ENCODE measurements at regions not wholly inside any gene's neighbourhood (a gene's known extent, or its start where the extent isn't known, plus 50 kb on each side); places are given as distances from the start of the nearest gene placed in this dataset.
"Not testable (repeated sequence)": the region's sequence is repeated elsewhere in the genome, so short reads cannot be mapped to it uniquely, and the experiment has no call there.

DNA sequence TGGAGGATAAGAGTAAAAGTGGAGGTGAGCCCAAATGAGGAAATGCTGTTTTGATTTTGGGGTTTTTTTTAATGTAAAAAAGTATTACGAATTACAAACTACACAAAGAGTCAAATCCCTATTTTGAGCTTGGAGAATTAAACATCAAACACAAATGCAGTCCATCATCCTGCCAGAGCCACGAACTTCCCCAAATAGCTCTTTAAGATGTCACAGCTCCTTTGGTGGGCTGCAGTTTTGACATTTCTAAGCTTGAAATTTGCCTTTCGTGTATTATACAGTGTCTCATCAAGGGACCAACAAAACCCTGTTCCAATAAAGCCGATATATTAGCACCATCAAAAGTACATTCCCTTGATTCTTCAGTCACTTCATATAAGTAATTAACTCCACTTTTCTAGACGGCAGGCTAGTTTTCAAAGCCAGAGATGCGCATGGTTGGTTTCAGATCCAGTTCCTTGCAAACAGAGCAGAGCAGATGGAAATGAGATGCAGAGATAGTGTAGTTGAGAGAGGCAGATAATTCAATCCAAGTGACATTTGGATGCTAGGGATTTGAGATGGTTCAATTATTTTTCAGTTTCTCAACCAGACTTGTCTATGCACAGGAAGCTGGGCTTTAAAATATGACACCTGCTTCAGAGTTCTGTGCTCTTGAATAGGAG is 580.9 kb downstream of the EDEM1 start:
- no peak for DNase-seq

DNA sequence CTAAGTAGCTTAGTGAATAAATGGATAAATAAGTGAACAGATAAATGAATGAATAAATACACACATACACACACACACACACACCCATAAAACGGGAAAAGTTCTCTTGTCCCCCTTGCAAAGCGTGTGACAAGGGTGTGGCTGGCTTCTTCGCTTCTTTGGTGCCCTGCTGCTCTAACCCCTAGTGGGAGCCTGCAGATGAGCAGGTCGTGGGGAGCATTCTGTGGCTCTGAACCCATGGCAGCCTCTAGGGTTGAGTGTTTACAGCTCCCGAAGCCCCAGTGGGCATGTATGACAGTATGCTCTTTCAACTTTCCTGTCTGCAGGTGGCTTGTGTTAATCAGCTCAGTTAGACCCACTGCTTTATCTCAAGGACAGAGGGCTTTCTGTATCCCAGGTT is 582.3 kb downstream of the EDEM1 start:
- no peak for DNase-seq

DNA sequence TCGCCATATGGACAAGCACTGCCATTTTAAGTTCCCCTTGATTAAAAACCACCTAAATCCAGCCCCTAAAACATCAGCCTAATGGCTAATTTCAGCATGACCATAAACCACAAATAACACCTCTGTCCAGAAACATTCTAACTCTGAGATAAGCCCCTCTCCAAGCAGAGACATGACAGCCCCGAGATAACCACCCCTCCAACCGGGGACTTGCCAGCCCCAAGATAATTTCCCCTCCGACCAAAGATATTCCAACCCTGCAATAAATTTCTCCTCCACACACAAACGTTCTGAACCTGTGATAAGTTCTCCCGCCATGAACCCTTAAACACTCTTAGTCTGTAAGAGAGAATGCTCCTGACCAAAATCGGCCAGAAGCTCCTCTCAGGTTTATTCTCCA is 586.8 kb downstream of the EDEM1 start:
- DNase-seq: no peak

DNA sequence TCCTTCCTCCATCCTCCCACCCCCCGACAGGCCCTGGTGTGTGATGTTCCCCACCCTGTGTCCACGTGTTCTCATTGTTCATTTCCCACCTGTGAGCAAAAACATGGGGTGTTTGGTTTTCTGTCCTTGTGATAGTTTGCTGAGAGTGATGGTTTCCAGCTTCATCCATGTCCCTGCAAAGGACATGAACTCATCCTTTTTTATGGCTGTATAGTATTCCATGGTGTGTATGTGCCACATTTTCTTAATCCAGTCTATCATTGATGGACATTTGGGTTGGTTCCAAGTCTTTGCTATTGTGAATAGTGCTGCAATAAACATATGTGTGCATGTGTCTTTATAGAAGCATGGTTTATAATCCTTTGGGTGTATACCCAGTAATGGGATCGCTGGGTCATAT is 587.6 kb downstream of the EDEM1 start:
- DNase-seq: not testable (repeated sequence)

DNA sequence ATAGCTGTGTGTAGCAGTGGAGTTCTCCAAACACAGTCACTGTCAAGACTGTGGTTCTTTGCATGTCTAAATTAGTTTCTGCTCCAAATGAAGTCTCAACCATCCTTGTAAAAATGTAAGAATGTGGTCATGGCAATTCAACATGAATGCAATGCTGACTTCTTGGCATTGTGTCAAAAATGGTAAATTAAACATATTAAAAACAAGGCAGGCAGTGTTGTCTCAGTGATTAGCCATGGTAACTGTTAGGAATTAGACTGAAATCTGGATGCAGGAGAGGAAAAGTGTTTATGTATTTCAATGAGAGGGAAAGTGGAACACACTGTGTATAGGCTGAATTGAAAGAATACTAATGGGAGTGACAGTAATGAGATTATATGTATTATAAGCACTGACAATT is 597.2 kb downstream of the EDEM1 start:
- no peak for DNase-seq

DNA sequence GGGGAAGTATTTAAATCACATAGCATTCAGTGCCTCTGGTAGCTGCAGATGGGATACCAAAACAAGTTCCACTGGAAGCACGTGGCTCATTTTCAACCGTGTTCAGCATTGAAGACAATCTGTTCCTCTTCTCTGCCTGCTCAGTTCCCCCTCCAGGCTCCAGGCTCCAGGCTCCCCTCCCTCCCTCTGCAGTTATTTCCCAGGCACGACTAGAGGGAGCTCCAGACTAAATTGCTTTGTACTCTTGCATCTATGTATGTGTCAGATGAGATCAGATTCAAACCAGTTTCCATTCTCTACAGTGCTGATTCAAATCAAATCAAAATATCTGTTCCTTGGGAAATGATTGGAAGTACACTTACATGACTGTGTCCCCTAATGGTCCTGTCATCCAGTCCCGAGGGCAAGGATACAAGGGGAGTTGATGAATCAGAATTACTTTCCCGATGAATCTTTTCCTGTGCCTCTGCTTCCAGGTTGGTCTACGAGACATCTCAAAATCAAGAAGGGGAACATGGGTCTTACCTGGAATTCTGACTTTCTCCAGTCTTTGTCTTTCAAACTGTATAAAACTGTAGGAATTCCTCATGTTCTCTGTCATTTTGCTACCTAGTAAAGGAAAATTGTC is 600.5 kb downstream of the EDEM1 start:
- peak; percentile 40 for DNase-seq

DNA sequence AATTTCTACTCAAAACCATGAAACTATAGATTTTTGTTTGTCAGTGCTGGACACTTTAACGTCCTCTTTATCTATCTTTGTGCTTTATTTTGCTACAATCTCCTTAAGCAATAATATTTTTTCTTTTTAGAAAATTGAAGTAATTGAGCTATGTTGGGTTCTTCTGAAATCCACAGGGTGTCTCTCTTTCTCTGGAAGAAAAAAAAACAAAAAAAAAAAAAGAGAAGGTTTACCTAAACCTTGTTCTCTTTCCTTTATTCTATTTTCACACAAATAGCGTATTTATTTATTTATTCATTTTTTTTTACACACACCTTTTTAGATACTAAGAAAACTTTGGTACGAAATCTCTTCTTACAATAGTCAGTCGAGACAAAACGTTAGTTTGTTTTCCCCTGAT is 601.0 kb downstream of the EDEM1 start:
- no peak for DNase-seq

DNA sequence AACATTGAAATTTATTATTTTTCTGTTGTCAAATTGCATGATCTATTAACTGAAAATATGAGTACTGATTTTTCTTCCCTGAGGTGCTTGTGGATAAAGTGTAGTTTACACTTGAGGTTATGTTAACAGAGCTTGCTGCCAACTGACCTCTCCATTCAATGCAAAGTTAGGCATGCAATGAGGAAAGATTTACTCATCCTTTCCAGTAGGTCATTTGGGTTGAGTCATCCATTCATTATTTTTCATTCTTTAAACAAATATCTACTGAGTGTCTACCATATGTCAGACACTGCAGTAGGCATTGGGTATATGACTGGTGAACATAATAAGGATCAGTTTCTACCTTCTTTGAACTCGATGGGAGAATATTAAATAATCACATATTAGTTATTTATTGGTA is 604.1 kb downstream of the EDEM1 start:
- DNase-seq: no peak

DNA sequence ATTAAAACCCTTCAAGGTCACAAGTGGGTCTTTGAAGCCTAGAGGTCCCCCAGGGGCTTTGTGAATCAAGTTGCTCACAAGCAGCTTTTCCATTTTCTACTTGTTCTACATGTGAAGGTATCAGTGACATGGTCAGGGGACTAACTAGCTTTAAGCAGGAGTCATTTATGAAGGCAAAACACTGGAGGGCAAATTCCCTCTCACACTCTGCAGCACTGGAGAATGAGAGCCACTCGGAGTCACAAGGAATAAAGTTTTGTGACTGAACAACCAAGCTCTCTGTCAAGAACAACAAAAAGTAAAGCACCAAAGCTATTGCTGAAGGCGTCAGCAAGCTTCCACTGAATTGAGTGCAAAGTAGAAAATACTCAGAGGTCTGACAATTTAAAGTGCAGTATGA is 609.0 kb downstream of the EDEM1 start:
- DNase-seq: no peak

DNA sequence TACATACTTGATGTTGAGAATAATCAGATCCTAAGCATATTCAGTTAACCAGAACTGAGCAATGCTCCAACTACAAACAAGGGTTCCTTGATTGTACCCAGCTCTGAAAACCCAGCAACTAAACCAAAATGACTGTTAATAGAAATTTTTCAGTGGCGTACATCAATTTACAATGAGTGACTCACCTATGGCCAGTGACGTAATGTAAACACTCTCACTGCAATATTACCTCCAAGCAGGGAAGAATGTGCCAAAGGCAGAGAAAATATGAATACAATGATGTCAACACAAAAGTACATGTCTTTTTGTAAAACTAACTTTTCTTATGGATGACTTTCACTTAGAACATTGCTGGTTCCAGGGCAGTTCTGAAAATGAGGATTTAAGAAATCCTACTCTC is 611.3 kb downstream of the EDEM1 start:
- DNase-seq: no peak

DNA sequence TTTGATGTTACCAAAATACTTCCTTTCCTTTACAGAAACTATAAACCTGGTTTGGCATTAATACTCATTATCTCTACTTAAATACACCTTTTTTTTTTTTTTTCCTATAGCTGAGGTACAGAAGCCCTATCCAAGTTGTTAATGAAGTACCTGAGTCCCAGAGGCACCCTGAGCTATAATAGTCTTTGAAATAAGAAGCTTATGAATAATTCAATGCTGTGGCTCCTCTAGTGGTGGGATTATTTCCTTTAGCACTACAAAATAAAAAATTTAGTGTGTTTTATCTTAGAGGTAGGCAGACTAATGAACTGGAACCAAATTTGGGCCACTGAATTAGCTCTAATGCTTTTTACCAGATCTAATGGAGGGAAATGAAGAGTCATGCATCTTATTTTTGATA is 611.9 kb downstream of the EDEM1 start:
- no peak for DNase-seq

DNA sequence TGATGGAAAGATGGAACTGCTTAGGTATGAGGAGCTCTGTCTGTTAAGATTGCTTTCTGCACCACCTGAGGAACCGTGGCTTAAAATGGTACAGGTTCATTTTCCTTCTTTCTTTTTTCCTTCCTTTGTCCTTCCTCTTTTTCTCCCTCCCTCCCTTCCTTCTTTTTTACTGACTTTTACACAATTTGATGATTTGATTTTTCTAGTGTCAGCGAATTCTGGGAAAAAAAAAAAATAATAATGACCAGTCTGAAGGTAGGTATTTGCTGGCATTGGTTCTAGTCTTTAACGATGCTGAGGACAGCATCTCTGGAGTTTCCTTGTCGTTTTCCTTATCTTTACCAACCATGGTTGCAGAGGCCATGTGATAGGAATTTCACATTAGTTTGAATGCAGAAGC is 613.5 kb downstream of the EDEM1 start:
- no peak for DNase-seq

DNA sequence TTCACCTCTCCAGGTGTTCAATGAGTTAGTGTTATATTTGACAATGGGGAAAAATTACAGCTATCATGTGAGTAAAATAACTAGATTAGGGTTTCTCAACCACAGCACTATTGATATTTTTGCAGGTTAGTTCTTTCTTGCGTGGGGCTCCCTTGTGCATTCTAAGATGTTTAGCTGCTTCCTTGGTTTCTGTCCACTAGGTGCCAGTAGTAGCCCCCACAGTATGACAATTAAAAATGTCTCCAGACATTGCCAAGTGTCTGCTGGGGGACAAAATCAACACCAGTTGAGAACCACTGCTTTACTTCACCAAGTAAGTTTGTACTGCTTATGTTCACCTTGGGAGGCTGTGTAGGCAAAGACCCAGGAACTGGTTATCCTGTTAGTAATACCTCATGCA is 618.7 kb downstream of the EDEM1 start:
- no peak for DNase-seq

DNA sequence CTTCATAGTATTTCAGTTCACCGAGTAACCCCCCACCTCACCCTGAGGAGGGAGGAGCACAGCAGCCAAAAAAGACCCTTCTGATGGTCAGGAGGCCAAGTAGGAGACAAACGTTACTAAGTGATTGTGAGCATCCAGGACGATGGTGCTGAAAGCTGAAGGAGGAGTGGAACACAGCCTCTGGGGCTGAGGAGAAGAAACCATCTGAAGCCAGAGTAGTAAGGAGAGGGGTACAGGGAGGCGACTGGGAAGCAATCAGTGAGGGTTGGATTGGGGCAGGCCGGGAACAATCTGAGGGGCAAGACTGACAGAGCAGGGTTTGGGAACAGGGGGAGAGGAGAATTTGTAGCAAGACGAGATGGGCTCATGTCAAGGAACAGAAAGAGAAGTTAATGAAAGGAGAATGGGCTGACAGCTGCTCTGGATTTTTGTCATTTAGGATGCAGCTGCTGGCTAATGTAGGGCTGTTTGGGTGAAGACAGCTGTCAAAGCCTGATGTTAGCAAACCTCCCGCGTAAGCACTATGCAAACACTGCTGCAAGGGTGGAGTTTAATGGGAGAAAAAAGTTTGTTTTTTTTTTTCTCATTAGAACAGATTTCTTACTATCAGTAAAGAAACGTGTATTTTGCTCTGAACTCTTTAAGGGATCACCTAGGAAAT is 622.2 kb downstream of the EDEM1 start:
- no peak for DNase-seq

DNA sequence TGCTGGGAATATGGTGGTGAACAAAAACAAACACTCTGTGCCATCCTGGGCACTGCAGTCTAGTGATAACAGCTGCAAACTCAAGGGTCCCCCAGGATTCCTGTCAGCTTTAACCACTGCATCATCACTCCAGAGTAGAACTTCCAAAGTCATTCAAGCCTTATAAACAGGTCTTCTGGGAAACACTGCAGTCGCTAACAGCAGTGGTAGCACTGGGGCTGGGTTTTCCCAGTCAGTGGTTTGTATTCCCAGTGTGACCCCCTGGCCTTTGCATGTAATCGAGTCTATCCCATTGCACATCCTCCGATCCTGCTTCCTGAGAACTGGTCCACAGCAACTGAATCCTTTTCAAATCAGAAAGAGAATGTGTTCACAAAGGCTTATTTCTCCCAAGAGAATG is 623.5 kb downstream of the EDEM1 start:
- no peak for DNase-seq

DNA sequence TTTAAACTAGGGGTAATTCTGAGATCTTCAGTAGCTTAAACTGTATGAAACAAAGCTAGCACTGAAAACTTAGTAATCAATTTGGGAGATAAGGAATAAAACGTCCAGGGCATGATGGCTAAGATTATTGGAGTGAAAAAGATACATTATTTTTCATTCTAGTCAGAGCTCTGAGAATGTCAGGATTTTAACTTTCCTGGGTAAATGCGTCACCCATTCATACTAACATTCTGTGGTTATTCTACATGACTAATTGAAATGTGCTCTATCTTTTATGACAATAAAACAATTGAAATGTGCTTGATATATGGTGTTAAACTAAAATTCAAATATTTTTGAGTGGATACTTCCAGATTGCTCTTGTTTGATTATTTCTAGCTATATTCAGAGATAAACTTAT is 626.0 kb downstream of the EDEM1 start:
- no peak for DNase-seq

DNA sequence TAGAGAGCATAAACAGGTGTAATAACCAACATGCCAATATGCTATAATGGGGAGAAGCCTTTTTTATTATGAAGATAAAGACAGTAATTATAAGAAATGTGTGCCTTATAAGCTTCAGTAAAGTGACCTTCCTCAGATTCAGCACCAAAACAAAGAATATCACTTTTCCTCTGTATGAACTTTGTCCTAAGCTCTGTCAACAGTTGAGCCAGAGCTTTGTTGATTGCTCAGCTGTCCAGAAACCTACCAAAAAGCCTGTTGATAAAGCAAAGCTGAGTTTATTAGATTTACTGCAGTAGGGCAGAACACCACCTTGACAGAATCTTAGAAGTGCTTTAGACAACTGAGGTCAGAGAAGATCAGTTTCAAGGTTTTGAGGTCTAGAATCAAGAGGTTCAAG is 635.3 kb downstream of the EDEM1 start:
- DNase-seq: no peak

DNA sequence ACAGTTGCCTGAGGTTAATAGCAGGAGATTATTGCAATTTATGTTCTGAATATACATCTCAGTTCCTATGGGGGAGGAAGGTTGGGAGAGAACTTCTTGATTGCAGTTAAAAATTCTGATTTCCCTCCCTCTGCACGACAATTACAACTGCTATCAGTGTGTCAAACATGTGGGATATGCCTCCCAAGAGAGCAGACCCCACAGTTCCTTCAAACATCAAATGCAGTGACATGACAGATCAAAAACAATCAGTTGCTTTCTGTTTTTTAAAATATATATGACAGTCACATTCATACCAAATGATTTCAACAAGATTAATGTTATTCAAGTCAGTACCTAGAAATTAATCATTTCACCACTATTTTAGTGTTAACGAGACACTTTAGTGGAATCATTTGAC is 639.0 kb downstream of the EDEM1 start:
- no peak for DNase-seq

DNA sequence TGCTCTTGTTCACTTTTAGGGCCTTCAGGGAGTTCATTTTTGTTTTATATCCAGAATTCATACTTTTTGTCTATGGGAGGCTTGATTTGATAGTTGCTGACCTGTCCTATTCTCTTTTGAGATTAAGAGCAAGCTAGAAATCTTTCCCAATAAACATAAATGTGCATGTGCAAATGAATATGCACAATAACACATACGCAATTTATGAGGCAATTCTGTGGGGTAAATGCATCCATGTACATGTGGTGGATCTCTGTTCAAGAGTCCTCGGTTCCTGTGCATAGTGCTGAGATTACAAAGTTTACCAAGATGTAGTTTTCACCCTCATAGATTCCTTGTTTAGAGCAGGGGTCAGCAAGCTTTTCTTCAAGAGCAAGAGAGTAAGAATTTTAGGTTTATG is 640.7 kb downstream of the EDEM1 start:
- DNase-seq: no peak

DNA sequence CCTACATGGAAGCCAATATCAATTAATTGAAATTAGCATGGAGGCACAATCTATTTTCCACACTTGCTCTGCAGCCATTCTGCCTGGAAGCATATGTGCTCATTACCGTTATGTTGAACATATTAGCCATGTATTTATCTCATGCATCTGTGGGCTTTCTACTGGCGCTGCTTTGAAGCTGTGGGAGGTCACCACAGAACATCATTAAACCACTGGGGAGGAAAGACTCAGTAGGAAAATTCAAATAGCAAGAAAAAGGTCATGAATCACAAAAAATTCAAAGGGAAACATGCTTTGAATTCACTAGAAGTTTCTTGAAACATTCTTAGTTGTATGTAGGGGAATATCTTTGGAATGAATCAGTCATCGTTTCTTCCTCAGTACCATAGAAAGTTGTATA is 652.5 kb downstream of the EDEM1 start:
- no peak for DNase-seq

DNA sequence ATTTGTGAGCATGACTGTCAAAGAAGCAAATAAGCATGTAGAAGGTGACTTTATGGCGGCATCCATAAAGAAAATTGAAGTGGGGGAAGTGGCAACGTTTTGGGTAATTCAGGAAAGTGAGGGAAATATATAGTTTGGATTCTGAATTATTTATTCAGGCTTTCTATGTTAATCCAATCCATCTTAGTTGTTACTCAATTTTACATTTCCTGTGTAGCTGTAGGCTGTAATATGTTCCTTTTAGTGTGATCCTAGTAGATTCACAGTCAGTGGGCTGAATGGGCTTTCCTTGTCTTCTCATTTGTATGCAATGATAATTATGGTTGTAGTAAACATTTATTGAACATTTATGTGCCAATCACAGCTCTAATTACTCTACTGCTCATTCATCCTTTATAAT is 654.1 kb downstream of the EDEM1 start:
- DNase-seq: no peak

DNA sequence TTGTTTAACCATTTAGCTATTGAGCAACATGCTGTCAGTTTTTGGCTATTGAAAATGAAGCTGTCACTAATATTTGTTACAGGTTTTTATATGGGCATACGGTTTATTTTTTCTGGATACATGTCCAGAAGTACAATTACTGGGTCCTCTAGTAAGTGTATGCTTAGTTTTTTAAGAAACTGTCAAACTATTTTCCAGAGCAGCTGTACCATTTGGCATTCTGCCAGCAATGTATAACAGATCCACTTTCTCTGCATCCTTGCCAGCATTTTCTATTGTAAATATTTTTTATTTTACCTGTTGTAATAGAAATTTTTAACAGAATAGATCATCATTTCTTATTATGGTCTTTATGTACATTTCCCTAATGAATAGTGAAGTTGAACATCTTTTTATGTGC is 658.8 kb downstream of the EDEM1 start:
- no peak for DNase-seq

DNA sequence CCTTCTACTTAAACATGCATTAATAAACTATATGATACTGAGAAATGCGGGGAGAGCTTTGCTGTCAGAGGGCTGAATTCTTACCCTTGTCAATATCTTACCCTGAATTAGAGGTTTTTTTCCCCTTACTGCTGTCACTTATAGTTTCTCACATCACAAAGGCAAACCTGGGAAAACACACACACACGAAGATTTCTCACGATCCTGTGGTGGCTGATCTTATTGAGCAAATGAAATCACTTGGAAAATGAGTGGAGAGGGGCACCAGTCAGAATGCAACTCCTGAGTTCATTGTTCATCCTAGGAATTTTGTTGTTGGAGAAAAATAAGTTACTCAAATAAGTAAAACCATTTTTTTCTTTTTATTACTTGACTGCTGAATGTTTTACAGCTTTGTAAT is 673.6 kb downstream of the EDEM1 start:
- no peak for DNase-seq

DNA sequence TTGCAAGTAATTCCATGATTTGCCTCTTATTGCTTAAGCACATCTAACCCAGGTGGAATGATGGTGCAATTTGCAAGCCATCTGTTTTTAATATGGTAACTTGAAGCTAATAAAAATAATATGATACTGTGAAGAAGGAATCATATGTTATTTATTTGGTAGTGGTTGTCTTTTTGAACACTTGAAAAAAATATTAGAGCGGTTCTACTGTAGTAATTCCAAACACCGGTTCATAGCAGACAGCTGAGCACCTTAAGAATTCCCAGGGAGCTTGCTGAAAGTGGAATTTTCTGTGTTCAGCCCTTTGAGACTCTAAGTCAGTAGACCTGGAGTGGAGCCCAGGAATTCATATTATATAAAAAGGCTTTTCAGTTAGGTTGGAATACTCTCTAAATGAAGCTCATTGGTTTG is 687.4 kb downstream of the EDEM1 start:
- DNase-seq: no peak

DNA sequence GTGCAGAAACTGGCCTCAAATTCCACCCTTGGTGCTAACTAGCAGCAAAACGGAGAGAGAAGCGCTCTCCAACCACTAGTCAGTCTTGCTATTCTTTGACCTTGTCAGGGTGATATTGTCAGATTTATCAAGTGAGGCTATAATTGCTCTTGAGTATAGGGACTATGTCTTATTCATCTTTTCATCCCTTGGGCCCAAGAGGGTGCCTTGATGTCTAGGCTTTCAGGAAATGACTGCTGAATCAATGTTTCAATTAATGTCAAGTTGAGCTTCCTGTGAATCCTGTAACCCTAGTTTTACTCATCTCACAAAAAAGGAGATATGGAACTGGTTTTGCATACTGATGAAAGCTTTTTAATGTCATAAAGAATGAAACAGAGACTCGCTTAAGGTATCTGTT is 701.3 kb downstream of the EDEM1 start:
- no peak for DNase-seq
